NB4 (cell line): ENCODE measurements at regions not wholly inside any gene's neighbourhood (a gene's known extent, or its start where the extent isn't known, plus 50 kb on each side); places are given as distances from the start of the nearest gene placed in this dataset.

Source experiments
- MAX ChIP-seq: IDR thresholded peaks from 2 replicates; pipeline ENCODE4 v1.6.1; 2011; ENCODE audit warnings: low read depth, low read length
- MYC ChIP-seq: IDR thresholded peaks from 2 replicates; pipeline ENCODE4 v1.6.1; 2011; ENCODE audit warnings: low read depth, low read length
- POLR2A ChIP-seq: IDR thresholded peaks from 2 replicates; pipeline ENCODE4 v1.6.1; 2011; ENCODE audit warnings: mild to moderate bottlenecking; ENCODE audit not compliant: insufficient read length; ENCODE audit errors: extremely low read depth
- TF ChIP-seq, protein P1 (sequence below): IDR thresholded peaks from one replicate; pipeline ENCODE4 v1.5.1; 2012; ENCODE audit warnings: low read depth, low read length

GRCh38 chr11:112345166-112345565 lies 84.5 kb upstream of the PLET1 start:
- no peak for TF ChIP-seq POLR2A
- TF ChIP-seq, protein P1, sequence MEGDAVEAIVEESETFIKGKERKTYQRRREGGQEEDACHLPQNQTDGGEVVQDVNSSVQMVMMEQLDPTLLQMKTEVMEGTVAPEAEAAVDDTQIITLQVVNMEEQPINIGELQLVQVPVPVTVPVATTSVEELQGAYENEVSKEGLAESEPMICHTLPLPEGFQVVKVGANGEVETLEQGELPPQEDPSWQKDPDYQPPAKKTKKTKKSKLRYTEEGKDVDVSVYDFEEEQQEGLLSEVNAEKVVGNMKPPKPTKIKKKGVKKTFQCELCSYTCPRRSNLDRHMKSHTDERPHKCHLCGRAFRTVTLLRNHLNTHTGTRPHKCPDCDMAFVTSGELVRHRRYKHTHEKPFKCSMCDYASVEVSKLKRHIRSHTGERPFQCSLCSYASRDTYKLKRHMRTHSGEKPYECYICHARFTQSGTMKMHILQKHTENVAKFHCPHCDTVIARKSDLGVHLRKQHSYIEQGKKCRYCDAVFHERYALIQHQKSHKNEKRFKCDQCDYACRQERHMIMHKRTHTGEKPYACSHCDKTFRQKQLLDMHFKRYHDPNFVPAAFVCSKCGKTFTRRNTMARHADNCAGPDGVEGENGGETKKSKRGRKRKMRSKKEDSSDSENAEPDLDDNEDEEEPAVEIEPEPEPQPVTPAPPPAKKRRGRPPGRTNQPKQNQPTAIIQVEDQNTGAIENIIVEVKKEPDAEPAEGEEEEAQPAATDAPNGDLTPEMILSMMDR, result no peak
- no peak for TF ChIP-seq MAX
- TF ChIP-seq MYC, result no peak
